ENCODE measurements at regions not wholly inside any gene's neighbourhood (a gene's known extent, or its start where the extent isn't known, plus 50 kb on each side); places are given as distances from the start of the nearest gene placed in this dataset.

DNA sequence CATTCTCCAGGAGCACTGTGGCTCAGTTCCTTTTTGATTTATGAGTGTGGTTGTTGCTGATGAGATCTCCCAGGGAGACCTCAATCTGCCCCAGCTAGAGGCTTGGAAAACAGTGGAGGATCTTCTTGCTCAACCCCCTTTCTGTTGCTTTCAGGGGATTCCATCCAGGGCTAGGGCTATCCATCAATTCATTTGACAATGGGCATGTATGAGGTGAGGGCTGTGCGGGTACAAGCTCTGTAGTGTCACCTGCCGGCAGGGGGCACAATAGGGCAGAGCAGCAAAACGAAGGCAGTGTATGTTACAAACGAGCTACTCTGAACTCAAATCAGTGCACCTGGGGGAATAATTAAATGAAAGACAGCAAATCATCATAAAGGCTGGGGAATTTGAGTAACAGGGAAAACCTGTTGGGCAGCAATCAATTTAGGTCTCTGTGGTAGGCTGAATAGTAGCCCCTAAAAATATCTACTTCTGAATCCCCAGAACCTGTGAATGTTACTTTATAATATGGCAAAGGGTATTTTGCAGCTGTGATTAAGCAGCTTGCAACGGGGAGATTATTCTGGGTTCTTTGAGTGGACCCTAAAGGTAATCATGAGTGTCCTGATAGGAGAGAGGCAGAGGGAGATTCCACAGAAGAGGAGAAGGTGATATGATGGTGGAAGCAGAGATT lies 170.3 kb upstream of the ZBED5 start:
- no peaks in the 10 kb centered on the region for H3K36me3 ChIP-seq (ENCODE audit: control insufficient read depth in 2 of 4, insufficient read depth in 4 of 4, low read length in 3 of 4)
- no peaks in the 10 kb centered on the region for H3K79me2 ChIP-seq (ENCODE audit: control insufficient read depth in 1 of 2, insufficient read depth in 2 of 2, low read length in 2 of 2)
- H2AFZ ChIP-seq (ENCODE audit: low read length) = no peak overlapping the region
- WGBS, 2 experiments (ENCODE audit: extremely low coverage in 1 of 2, insufficient coverage in 1 of 2, insufficient read length in 1 of 2, insufficient replicate concordance in 2 of 2, low coverage in 1 of 2, low lambda C conversion rate in 2 of 2, missing lambda C conversion rate in 1 of 2) = 33% methylated on average over 5 of the region's 5 CpGs; no CpG with 5 or more reads in 1 of the 2 experiments
- POLR2A ChIA-PET (ENCODE audit: partially characterized antibody) = interaction anchor here (0.7 to 0.9 kb wide), 3 partner anchors 50 to 219 kb away, joined by 3 to 4 read pairs (median 3); no protein-coding TSS in a partner anchor
- no peaks in the 10 kb centered on the region for H3K27me3 ChIP-seq (replicated peaks in 1 of 4; ENCODE audit: control insufficient read depth in 3 of 4, extremely low read depth in 1 of 4, insufficient read depth in 3 of 4, low read length in 3 of 4)
- peak; percentile 93 for FAIRE-seq
- no peak overlapping the region for H3K4ac ChIP-seq (replicated peaks; ENCODE audit: insufficient read length, low read depth, low read length)
- H4K8ac ChIP-seq (ENCODE audit: extremely low read depth, insufficient read depth, low read length) = no peak overlapping the region
- H3K4me1 ChIP-seq (replicated peaks in 1 of 4; ENCODE audit: control insufficient read depth in 3 of 4, insufficient read depth in 4 of 4, low read length in 3 of 4) = no peaks in the 10 kb centered on the region
- no peak overlapping the region for H2BK15ac ChIP-seq (ENCODE audit: low read length)
- no peak overlapping the region for H3K4me2 ChIP-seq (ENCODE audit: insufficient read depth in 1 of 2, low read depth in 2 of 2, low read length in 2 of 2)
- no peak for TF ChIP-seq CTBP2 (IDR thresholded peaks at IDR 0.05; ENCODE audit: borderline replicate concordance, insufficient read depth, insufficient read length, low read length)
- TF ChIP-seq ASH2L (IDR thresholded peaks at IDR 0.05; ENCODE audit: low read length) = no peak
- TF ChIP-seq BCL11A (IDR thresholded peaks at IDR 0.05; ENCODE audit: low read depth in 2 of 2, low read length in 2 of 2) = no peak
- TF ChIP-seq, protein P1, sequence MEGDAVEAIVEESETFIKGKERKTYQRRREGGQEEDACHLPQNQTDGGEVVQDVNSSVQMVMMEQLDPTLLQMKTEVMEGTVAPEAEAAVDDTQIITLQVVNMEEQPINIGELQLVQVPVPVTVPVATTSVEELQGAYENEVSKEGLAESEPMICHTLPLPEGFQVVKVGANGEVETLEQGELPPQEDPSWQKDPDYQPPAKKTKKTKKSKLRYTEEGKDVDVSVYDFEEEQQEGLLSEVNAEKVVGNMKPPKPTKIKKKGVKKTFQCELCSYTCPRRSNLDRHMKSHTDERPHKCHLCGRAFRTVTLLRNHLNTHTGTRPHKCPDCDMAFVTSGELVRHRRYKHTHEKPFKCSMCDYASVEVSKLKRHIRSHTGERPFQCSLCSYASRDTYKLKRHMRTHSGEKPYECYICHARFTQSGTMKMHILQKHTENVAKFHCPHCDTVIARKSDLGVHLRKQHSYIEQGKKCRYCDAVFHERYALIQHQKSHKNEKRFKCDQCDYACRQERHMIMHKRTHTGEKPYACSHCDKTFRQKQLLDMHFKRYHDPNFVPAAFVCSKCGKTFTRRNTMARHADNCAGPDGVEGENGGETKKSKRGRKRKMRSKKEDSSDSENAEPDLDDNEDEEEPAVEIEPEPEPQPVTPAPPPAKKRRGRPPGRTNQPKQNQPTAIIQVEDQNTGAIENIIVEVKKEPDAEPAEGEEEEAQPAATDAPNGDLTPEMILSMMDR (IDR thresholded peaks at IDR 0.05; ENCODE audit: control extremely low read depth in 1 of 3, insufficient read depth in 1 of 3, low read depth in 1 of 3, low read length in 3 of 3) = peak; percentile 76 to 91 (median 87)
- no peak for TF ChIP-seq JUND (IDR thresholded peaks at IDR 0.05; ENCODE audit: low read length)
- no peak for TF ChIP-seq NANOG (IDR thresholded peaks at IDR 0.05; ENCODE audit: insufficient read depth, low read depth, low read length, poor library complexity, severe bottlenecking)
- TF ChIP-seq RAD21 (IDR thresholded peaks at IDR 0.05 in 1 of 2, conservative IDR thresholded peaks at IDR 0.05 in 1 of 2; ENCODE audit: low read depth in 2 of 2, low read length in 2 of 2) = peak; percentile 88 to 90
- TF ChIP-seq YY1 (IDR thresholded peaks at IDR 0.05; ENCODE audit: low read depth, low read length) = no peak
- TF ChIP-seq PHF8 (conservative IDR thresholded peaks at IDR 0.05; ENCODE audit: low read depth, low read length) = no peak
- no peak overlapping the region for H3K4me3 ChIP-seq (ENCODE audit: extremely low read depth in 1 of 4, insufficient read depth in 2 of 4, low read depth in 3 of 4, low read length in 4 of 4)
- H3K18ac ChIP-seq (ENCODE audit: extremely low read depth, low read length) = no peak overlapping the region
- H2BK20ac ChIP-seq (ENCODE audit: low read length) = no peak overlapping the region
- H2BK12ac ChIP-seq (ENCODE audit: low read depth, low read length) = no peak overlapping the region
- H2BK5ac ChIP-seq (ENCODE audit: low read depth, low read length) = no peak overlapping the region
- H4K5ac ChIP-seq (ENCODE audit: insufficient read length, low read depth, low read length) = no peak overlapping the region
- no peak overlapping the region for H3K14ac ChIP-seq (ENCODE audit: insufficient read length)
- no peak overlapping the region for H2BK120ac ChIP-seq (replicated peaks; ENCODE audit: low read depth, low read length)
- H3K9me3 ChIP-seq (ENCODE audit: insufficient read depth in 2 of 2, low read depth in 1 of 2, low read length in 1 of 2) = no peaks in the 10 kb centered on the region
- no peak overlapping the region for H3K27ac ChIP-seq (ENCODE audit: low read depth, low read length)
- H4K20me1 ChIP-seq (replicated peaks in 1 of 2; ENCODE audit: control insufficient read depth in 1 of 2, insufficient read depth in 2 of 2, low read length in 2 of 2) = no peaks in the 10 kb centered on the region
- CTCF ChIA-PET (ENCODE audit: partially characterized antibody) = interaction anchor here (0.6 to 4.3 kb wide), 58 partner anchors 9 to 868 kb away, joined by 3 to 46 read pairs (median 4); no protein-coding TSS in a partner anchor
- H4K91ac ChIP-seq (replicated peaks; ENCODE audit: insufficient read length, low read length) = no peak overlapping the region
- H3K23me2 ChIP-seq (ENCODE audit: low read depth, low read length) = no peaks in the 10 kb centered on the region
- no peak overlapping the region for H3K56ac ChIP-seq (replicated peaks; ENCODE audit: insufficient read length, low read depth, low read length)
- peak; percentile 49 to 88 for DNase-seq (ENCODE audit: low read depth in 1 of 2, low spot score in 2 of 2)
- no peak overlapping the region for H3K9ac ChIP-seq (replicated peaks in 1 of 4; ENCODE audit: extremely low read depth in 1 of 4, low read depth in 3 of 4, low read length in 3 of 4)
- no peak overlapping the region for H2AK5ac ChIP-seq (ENCODE audit: low read depth, low read length)
- no peak overlapping the region for H3K23ac ChIP-seq (ENCODE audit: insufficient read length)
- no peaks in the 10 kb centered on the region for H3K79me1 ChIP-seq (ENCODE audit: low read depth, low read length)

All from H1 (cell line).